ENCODE measurements at regions not wholly inside any gene's neighbourhood (a gene's known extent, or its start where the extent isn't known, plus 50 kb on each side); places are given as distances from the start of the nearest gene placed in this dataset.

DNA sequence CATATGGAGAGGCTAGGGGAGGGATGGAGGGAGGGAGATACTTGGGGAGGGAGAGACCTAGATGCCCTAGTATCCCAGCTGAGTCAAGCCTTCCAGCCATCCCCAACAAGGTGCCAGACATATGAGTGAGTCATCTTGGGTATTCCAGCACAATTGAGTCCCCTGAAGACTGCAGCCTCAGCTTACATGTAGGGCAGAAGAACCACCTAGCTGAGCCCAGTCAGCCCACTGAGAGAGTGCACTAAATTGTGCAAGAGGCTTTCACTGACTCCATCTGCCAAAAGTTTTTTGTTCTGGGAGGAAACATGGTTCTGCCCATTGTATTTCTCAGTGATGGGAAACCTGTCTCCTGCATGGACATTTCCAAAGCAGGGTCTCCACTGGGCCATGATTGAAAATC lies 76.4 kb downstream of the FOXD2 start:
- peaks cover 0 to 3% (median 0%) of the 10 kb centered on the region in 3 donors for H3K4me1 ChIP-seq (ENCODE audit: control insufficient read depth in 2 of 3, insufficient read depth in 2 of 3, low read depth in 1 of 3, low read length in 3 of 3)
- DNase-seq, result peak in 1 of 5 donors; percentile 9
- no peak for FAIRE-seq
- H3K27ac ChIP-seq (ENCODE audit: low read depth in 2 of 2, low read length in 2 of 2), result no peak overlapping the region
- no peaks in the 10 kb centered on the region for H3K27me3 ChIP-seq (ENCODE audit: control insufficient read depth, insufficient read depth, low read length)
- H3K4me3 ChIP-seq (ENCODE audit: low read length in 3 of 3), result no peak overlapping the region
- intact Hi-C loops (cut with DNase I), result loop anchor here (10.0 kb wide), 1 partner anchor 69 kb away; no protein-coding TSS in a partner anchor
- H3K36me3 ChIP-seq (ENCODE audit: control insufficient read depth in 2 of 3, insufficient read depth in 3 of 3, low read length in 3 of 3), result no peaks in the 10 kb centered on the region
- H3K9me3 ChIP-seq (ENCODE audit: control insufficient read depth in 2 of 3, insufficient read depth in 1 of 3, low read length in 3 of 3), result peaks cover 0 to 4% (median 0%) of the 10 kb centered on the region in 3 donors
- no peak overlapping the region for H3K9ac ChIP-seq (ENCODE audit: low read length in 3 of 3)
- TF ChIP-seq, protein P1, sequence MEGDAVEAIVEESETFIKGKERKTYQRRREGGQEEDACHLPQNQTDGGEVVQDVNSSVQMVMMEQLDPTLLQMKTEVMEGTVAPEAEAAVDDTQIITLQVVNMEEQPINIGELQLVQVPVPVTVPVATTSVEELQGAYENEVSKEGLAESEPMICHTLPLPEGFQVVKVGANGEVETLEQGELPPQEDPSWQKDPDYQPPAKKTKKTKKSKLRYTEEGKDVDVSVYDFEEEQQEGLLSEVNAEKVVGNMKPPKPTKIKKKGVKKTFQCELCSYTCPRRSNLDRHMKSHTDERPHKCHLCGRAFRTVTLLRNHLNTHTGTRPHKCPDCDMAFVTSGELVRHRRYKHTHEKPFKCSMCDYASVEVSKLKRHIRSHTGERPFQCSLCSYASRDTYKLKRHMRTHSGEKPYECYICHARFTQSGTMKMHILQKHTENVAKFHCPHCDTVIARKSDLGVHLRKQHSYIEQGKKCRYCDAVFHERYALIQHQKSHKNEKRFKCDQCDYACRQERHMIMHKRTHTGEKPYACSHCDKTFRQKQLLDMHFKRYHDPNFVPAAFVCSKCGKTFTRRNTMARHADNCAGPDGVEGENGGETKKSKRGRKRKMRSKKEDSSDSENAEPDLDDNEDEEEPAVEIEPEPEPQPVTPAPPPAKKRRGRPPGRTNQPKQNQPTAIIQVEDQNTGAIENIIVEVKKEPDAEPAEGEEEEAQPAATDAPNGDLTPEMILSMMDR (IDR thresholded peaks at IDR 0.05; ENCODE audit: borderline replicate concordance, extremely low read depth, insufficient read depth), result no peak

DNA sequence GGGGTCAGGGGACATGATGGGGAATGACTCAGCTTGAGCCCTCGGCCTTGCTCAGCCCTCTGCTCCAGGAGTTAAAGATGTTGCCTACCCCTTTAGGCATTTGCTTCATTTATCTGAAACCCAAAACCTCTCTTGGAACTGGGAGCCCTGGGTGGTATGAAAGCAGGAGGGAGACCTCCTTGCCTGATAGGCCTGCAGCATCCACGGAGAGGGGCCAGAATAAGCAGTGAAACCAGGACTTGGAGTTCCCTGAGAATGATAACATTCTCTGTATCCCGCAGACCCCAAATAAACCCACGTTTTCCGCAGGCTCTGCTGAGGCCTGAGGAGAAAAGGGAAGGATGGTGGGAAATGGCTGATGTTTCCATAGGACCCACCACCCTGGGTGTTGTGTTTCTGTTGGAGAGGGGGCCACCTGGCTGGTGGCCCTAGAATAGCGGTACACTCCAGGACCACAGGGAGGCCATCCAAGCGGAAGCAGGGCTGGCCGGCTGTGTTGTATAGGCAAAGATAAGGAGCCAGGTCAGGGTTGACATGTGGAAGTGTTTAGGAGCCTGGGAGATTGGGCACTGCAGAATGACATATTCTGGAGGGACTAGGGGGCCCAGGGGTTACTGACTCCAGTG lies 77.4 kb downstream of the FOXD2 start:
- no peaks in the 10 kb centered on the region for H3K27me3 ChIP-seq (ENCODE audit: control insufficient read depth, insufficient read depth, low read length)
- peaks cover 0 to 4% (median 0%) of the 10 kb centered on the region in 3 donors for H3K9me3 ChIP-seq (ENCODE audit: control insufficient read depth in 2 of 3, insufficient read depth in 1 of 3, low read length in 3 of 3)
- H3K4me3 ChIP-seq (ENCODE audit: low read length in 3 of 3), result no peak overlapping the region
- no peak overlapping the region for H3K27ac ChIP-seq (ENCODE audit: low read depth in 2 of 2, low read length in 2 of 2)
- no peaks in the 10 kb centered on the region for H3K4me1 ChIP-seq (ENCODE audit: control insufficient read depth in 2 of 3, insufficient read depth in 2 of 3, low read depth in 1 of 3, low read length in 3 of 3)
- intact Hi-C loops (cut with DNase I), result loop anchor here (10.0 kb wide), 1 partner anchor 70 kb away; no protein-coding TSS in a partner anchor
- DNase-seq (peak in 2 of 5 donors; percentile 33 to 37), FAIRE-seq (no peak)
- no peaks in the 10 kb centered on the region for H3K36me3 ChIP-seq (ENCODE audit: control insufficient read depth in 2 of 3, insufficient read depth in 3 of 3, low read length in 3 of 3)
- TF ChIP-seq, protein P1 (IDR thresholded peaks at IDR 0.05; ENCODE audit: borderline replicate concordance, extremely low read depth, insufficient read depth), result no peak
- H3K9ac ChIP-seq (ENCODE audit: low read length in 3 of 3), result no peak overlapping the region

- no peaks in the 10 kb centered on the region for H3K36me3 ChIP-seq (ENCODE audit: control insufficient read depth in 2 of 3, insufficient read depth in 3 of 3, low read length in 3 of 3)
- TF ChIP-seq, protein P1 (IDR thresholded peaks at IDR 0.05; ENCODE audit: borderline replicate concordance, extremely low read depth, insufficient read depth), result no peak
- H3K9me3 ChIP-seq (ENCODE audit: control insufficient read depth in 2 of 3, insufficient read depth in 1 of 3, low read length in 3 of 3), result peaks cover 0 to 1% (median 0%) of the 10 kb centered on the region in 3 donors
- intact Hi-C loops (cut with DNase I), result loop anchor here (10.0 kb wide), 1 partner anchor 73 kb away; no protein-coding TSS in a partner anchor
- FAIRE-seq (no peak), DNase-seq (peak in 1 of 5 donors; percentile 5)
- no peak overlapping the region for H3K27ac ChIP-seq (ENCODE audit: low read depth in 2 of 2, low read length in 2 of 2)
- H3K4me1 ChIP-seq (ENCODE audit: control insufficient read depth in 2 of 3, insufficient read depth in 2 of 3, low read depth in 1 of 3, low read length in 3 of 3), result peaks cover 0 to 4% (median 0%) of the 10 kb centered on the region in 3 donors
- H3K4me3 ChIP-seq (ENCODE audit: low read length in 3 of 3), result no peak overlapping the region
- H3K27me3 ChIP-seq (ENCODE audit: control insufficient read depth, insufficient read depth, low read length), result no peaks in the 10 kb centered on the region
- H3K9ac ChIP-seq (ENCODE audit: low read length in 3 of 3), result no peak overlapping the region
Measured at GRCh38 chr1:47517946-47518345, 80.1 kb downstream of the FOXD2 start.

Measured in kidney (tissue), 13 donors.